ENCODE measurements at regions not wholly inside any gene's neighbourhood (a gene's known extent, or its start where the extent isn't known, plus 50 kb on each side); places are given as distances from the start of the nearest gene placed in this dataset.

GRCh38 chr5:155850370-155850769 lies 476.6 kb upstream of the SGCD start:
- no peak for DNase-seq
- Histone ChIP-seq H2AFZ (ENCODE audit: low read depth, low read length) (no peak overlapping the region), H3K9ac (ENCODE audit: low read depth, low read length) (no peak overlapping the region), H3K4me3 (ENCODE audit: low read depth in 1 of 2, low read length in 2 of 2) (no peak overlapping the region), H3K27ac (ENCODE audit: low read length) (no peak overlapping the region), H3K79me2 (ENCODE audit: insufficient read depth, low read length) (no peaks in the 10 kb centered on the region), H4K20me1 (ENCODE audit: insufficient read depth, low read length) (no peaks in the 10 kb centered on the region), H3K4me1 (ENCODE audit: insufficient read depth, low read length) (no peaks in the 10 kb centered on the region), H3K36me3 (ENCODE audit: insufficient read depth, low read length) (no peaks in the 10 kb centered on the region), H3K27me3 (ENCODE audit: insufficient read depth, low read length, poor library complexity) (no peaks in the 10 kb centered on the region), H3K4me2 (ENCODE audit: insufficient read depth, low read length) (no peak overlapping the region), H3K9me3 (ENCODE audit: insufficient read depth, low read length, severe bottlenecking) (no peaks in the 10 kb centered on the region)
- TF ChIP-seq EZH2 (IDR thresholded peaks at IDR 0.05; ENCODE audit: borderline replicate concordance, low read depth, low read length, severe bottlenecking) (no peak), CTCF (IDR thresholded peaks at IDR 0.05; ENCODE audit: borderline replicate concordance, extremely low read depth, low read length, poor library complexity, severe bottlenecking) (no peak)
- ATAC-seq (ENCODE audit: insufficient read depth, low read depth): no peak

- no peak for ATAC-seq (ENCODE audit: insufficient read depth, low read depth)
- H4K20me1 ChIP-seq (ENCODE audit: insufficient read depth, low read length): no peaks in the 10 kb centered on the region
- no peaks in the 10 kb centered on the region for H3K27me3 ChIP-seq (ENCODE audit: insufficient read depth, low read length, poor library complexity)
- H3K4me3 ChIP-seq (ENCODE audit: low read depth in 1 of 2, low read length in 2 of 2): no peak overlapping the region
- no peak overlapping the region for H3K27ac ChIP-seq (ENCODE audit: low read length)
- no peak for TF ChIP-seq EZH2 (IDR thresholded peaks at IDR 0.05; ENCODE audit: borderline replicate concordance, low read depth, low read length, severe bottlenecking)
- no peak for TF ChIP-seq CTCF (IDR thresholded peaks at IDR 0.05; ENCODE audit: borderline replicate concordance, extremely low read depth, low read length, poor library complexity, severe bottlenecking)
- H3K4me1 ChIP-seq (ENCODE audit: insufficient read depth, low read length): no peaks in the 10 kb centered on the region
- no peak overlapping the region for H3K9ac ChIP-seq (ENCODE audit: low read depth, low read length)
- no peak overlapping the region for H3K4me2 ChIP-seq (ENCODE audit: insufficient read depth, low read length)
- no peaks in the 10 kb centered on the region for H3K36me3 ChIP-seq (ENCODE audit: insufficient read depth, low read length)
- DNase-seq: no peak
- no peak overlapping the region for H2AFZ ChIP-seq (ENCODE audit: low read depth, low read length)
- no peaks in the 10 kb centered on the region for H3K9me3 ChIP-seq (ENCODE audit: insufficient read depth, low read length, severe bottlenecking)
- no peaks in the 10 kb centered on the region for H3K79me2 ChIP-seq (ENCODE audit: insufficient read depth, low read length)
Measured at GRCh38 chr5:155866971-155867370, 460.0 kb upstream of the SGCD start.

GRCh38 chr5:155867522-155868088 lies 459.4 kb upstream of the SGCD start:
- DNase-seq: no peak
- no peak overlapping the region for H3K4me2 ChIP-seq (ENCODE audit: insufficient read depth, low read length)
- H3K27me3 ChIP-seq (ENCODE audit: insufficient read depth, low read length, poor library complexity): no peaks in the 10 kb centered on the region

More at GRCh38 chr5:155867522-155868088, 459.4 kb upstream of the SGCD start:
- Histone ChIP-seq H3K36me3 (ENCODE audit: insufficient read depth, low read length) (no peaks in the 10 kb centered on the region), H3K4me3 (ENCODE audit: low read depth in 1 of 2, low read length in 2 of 2) (no peak overlapping the region), H4K20me1 (ENCODE audit: insufficient read depth, low read length) (no peaks in the 10 kb centered on the region), H3K9ac (ENCODE audit: low read depth, low read length) (no peak overlapping the region), H3K79me2 (ENCODE audit: insufficient read depth, low read length) (no peaks in the 10 kb centered on the region), H3K27ac (ENCODE audit: low read length) (no peak overlapping the region), H3K9me3 (ENCODE audit: insufficient read depth, low read length, severe bottlenecking) (no peaks in the 10 kb centered on the region), H2AFZ (ENCODE audit: low read depth, low read length) (no peak overlapping the region), H3K4me1 (ENCODE audit: insufficient read depth, low read length) (no peaks in the 10 kb centered on the region)
- no peak for ATAC-seq (ENCODE audit: insufficient read depth, low read depth)
- TF ChIP-seq EZH2 (IDR thresholded peaks at IDR 0.05; ENCODE audit: borderline replicate concordance, low read depth, low read length, severe bottlenecking) (no peak), CTCF (IDR thresholded peaks at IDR 0.05; ENCODE audit: borderline replicate concordance, extremely low read depth, low read length, poor library complexity, severe bottlenecking) (no peak)

Measured in DND-41 (cell line).